BE2C (cell line): ENCODE measurements at regions not wholly inside any gene's neighbourhood (a gene's known extent, or its start where the extent isn't known, plus 50 kb on each side); places are given as distances from the start of the nearest gene placed in this dataset.

Experiments
- DNase-seq: peaks from one replicate; pipeline ENCODE4 v3.0.0-alpha.2; 2020
- H3K27me3 ChIP-seq: fragments of 250-450 bp; sonication (Bioruptor Pico); 2 replicates; pipeline ENCODE4 v1.5.1; 2020; ENCODE audit warnings: mild to moderate bottlenecking
- H3K36me3 ChIP-seq: fragments of 250-450 bp; sonication (Bioruptor Pico); 2 replicates; pipeline ENCODE4 v1.5.1; 2020; ENCODE audit warnings: mild to moderate bottlenecking
- H3K4me1 ChIP-seq: fragments of 250-450 bp; sonication (Bioruptor Pico); 2 replicates; pipeline ENCODE4 v1.5.1; 2020
- H3K4me3 ChIP-seq: 2 replicates; pipeline ENCODE4 v1.5.1; 2011; ENCODE audit warnings: low read depth, low read length
- H3K9me3 ChIP-seq: fragments of 250-450 bp; sonication (Bioruptor Pico); 2 replicates; pipeline ENCODE4 v1.5.1; 2020
- TF ChIP-seq, protein P1 (sequence below): IDR thresholded peaks from 2 replicates; pipeline ENCODE4 v1.5.1; 2012; ENCODE audit warnings: mild to moderate bottlenecking, low read depth, low read length

DNA sequence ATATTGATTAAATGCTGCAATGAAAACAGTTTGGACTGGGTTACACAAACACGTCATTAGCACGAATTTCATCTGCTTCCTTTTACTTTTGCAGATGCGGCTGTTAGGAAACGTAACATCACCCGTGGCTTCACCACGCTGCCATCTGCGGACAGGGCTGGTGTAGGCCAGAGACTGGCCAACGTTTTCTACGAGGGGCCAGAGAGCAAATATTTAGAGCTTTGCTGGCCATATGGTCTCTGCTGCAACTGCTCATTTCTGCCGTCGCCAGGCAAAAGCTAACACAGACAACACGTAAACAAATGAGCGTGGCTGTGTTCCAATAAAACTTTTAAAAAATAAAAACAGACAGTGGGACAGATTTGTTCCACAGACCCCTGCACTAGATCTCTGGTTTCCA lies 96.6 kb downstream of the ENGASE start:
- no peaks in the 10 kb centered on the region; the same call in 1 of the 2 replicates for H3K9me3 ChIP-seq
- H3K27me3 ChIP-seq, result peaks cover 74% of the 10 kb centered on the region
- H3K4me3 ChIP-seq, result no peak overlapping the region
- no peaks in the 10 kb centered on the region for H3K36me3 ChIP-seq
- TF ChIP-seq, protein P1, sequence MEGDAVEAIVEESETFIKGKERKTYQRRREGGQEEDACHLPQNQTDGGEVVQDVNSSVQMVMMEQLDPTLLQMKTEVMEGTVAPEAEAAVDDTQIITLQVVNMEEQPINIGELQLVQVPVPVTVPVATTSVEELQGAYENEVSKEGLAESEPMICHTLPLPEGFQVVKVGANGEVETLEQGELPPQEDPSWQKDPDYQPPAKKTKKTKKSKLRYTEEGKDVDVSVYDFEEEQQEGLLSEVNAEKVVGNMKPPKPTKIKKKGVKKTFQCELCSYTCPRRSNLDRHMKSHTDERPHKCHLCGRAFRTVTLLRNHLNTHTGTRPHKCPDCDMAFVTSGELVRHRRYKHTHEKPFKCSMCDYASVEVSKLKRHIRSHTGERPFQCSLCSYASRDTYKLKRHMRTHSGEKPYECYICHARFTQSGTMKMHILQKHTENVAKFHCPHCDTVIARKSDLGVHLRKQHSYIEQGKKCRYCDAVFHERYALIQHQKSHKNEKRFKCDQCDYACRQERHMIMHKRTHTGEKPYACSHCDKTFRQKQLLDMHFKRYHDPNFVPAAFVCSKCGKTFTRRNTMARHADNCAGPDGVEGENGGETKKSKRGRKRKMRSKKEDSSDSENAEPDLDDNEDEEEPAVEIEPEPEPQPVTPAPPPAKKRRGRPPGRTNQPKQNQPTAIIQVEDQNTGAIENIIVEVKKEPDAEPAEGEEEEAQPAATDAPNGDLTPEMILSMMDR, result no peak
- no peak for DNase-seq
- H3K4me1 ChIP-seq, result no peaks in the 10 kb centered on the region

DNA sequence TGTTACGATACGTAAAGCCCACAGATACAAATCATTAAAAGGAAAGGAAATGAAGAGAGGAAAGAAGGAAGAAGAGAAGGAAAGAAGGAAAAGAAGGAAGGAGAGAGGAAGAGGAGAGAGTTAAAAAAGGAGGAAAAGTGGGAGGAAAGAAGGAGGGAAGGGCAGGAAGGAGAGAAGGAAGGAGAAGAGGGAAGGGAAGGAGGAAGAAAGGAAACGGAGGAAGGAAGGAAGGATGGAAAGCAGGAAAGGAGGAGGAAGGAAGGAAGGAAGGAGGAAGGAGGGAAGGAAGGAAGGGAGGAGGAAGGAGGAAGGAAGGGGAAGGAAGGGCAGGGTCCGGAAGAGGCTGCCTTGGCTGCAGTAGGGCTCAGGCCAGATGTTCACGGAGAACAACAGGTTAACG lies 95.2 kb downstream of the ENGASE start:
- no peak overlapping the region for H3K4me3 ChIP-seq
- peaks cover 74% of the 10 kb centered on the region for H3K27me3 ChIP-seq
- no peaks in the 10 kb centered on the region for H3K36me3 ChIP-seq
- no peaks in the 10 kb centered on the region for H3K4me1 ChIP-seq
- no peaks in the 10 kb centered on the region; the same call in 1 of the 2 replicates for H3K9me3 ChIP-seq
- DNase-seq, result no peak
- TF ChIP-seq, protein P1, result no peak

DNA sequence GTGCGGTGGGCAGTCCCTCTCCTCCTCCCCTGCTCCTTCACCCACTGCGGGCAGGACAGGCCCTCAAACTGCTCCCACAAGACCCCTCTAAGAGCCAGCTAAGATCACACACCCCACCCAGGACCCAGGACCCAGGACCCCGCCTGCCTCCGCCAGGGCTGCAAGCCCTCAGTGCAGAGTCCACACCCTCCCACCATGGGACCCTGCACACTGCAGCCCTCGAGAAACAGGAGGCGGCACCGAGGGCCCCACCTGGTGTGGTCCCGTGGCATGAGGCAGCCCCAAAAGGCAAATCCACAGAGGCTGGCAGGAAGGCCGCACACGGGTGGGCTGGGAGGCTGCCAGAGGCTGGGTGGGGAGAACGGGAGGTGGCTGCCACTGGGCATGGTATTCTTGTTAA lies 94.7 kb downstream of the ENGASE start:
- DNase-seq, result no peak
- Histone ChIP-seq H3K36me3 (no peaks in the 10 kb centered on the region), H3K9me3 (no peaks in the 10 kb centered on the region; the same call in 1 of the 2 replicates), H3K27me3 (peaks cover 75% of the 10 kb centered on the region), H3K4me1 (no peaks in the 10 kb centered on the region), H3K4me3 (no peak overlapping the region)
- TF ChIP-seq, protein P1, result no peak

DNA sequence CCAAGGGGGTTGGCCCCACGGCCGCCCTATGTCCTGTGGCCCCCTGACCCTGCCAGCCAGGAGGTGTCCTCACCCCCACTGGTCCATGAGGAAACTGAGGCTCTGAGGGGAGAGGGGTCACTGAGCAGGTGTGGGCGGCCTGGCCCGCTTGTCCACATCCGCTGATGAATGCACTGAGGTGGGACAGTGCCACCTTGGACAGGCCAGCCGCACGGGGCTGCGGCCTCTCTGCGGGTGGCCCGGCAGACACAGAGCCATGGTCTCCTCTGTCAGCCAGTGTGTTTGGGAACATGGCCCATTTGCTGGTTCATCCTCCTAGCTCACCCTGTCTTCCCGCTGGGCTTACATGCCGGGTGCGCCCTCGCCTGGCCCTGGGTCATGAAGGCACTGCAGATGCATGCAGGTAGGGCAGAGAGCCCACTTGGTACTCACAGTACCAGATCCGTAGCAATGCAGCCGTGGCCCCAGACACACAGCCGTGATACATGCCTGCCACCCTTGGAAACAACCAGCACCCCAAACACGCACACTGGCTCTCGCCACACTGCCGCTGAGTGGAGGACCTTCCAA lies 93.9 kb downstream of the ENGASE start:
- TF ChIP-seq, protein P1, result no peak
- H3K27me3 ChIP-seq, result peaks cover 77% of the 10 kb centered on the region
- H3K9me3 ChIP-seq, result no peaks in the 10 kb centered on the region; the same call in 1 of the 2 replicates
- H3K36me3 ChIP-seq, result no peaks in the 10 kb centered on the region
- no peaks in the 10 kb centered on the region for H3K4me1 ChIP-seq
- no peak overlapping the region for H3K4me3 ChIP-seq
- DNase-seq, result no peak

DNA sequence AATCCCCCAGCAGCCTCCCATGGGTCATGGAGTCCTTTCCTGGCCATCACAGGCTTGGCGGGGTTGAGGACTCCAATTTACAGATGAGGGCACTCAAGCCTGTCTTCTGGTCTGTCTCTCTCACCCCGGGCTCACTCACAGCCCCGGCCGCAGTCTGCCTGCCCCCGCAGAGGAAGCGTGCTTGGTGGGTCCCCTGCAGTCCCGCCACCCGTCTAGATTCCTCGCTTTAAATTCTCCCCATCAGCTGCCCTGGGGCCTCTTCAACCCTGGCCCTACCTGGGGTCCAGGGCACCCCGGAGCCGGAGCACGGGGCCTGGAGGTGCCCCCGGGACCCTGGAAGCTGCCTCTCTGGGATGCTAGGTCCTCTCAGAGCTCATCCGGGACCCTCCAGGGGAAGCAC lies 92.9 kb downstream of the ENGASE start:
- TF ChIP-seq, protein P1, result no peak
- Histone ChIP-seq H3K4me3 (no peak overlapping the region), H3K4me1 (no peaks in the 10 kb centered on the region), H3K36me3 (no peaks in the 10 kb centered on the region), H3K9me3 (no peaks in the 10 kb centered on the region), H3K27me3 (peaks cover 70% of the 10 kb centered on the region)
- DNase-seq, result no peak

DNA sequence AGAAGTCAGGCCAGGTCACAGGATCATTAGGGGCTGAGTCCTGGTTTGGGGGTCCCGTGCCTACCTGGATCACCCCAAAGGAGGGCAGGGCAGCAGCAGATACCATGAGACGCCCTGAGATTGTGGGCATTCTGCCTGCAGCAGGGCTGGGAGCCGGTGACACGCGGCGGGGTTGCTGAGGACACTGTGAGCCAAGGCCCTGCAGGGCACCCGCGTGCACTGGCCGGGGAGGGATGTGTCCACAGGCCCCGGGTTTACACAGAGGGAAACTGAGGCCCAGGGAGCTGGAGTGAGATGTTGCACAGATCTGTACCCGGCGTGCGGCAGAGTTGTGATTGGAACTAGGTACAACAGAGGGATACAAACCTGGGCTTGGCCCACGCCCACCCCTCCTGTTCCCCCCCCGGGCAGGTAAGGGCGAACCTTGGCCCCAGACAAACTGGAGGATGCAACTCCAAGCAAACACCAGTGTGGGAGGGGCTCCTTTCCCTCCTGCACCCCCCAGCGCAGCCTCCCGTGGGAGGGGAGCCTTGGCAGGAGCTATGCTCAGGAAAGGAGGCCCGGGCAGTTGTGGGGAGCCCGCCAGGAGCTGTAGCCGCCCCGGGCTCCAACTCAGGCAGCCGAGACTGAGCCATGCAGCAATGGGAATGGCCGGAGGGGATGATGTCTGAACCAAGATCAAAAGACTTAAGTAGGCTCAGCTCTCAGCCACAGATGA lies 91.3 kb downstream of the ENGASE start:
- H3K4me1 ChIP-seq, result peaks cover 7% of the 10 kb centered on the region; the same call in 1 of the 2 replicates
- no peaks in the 10 kb centered on the region for H3K36me3 ChIP-seq
- H3K27me3 ChIP-seq, result peaks cover 69% of the 10 kb centered on the region
- TF ChIP-seq, protein P1, result no peak
- no peak overlapping the region for H3K4me3 ChIP-seq
- no peaks in the 10 kb centered on the region for H3K9me3 ChIP-seq
- DNase-seq, result no peak
